Suprapubic skin (tissue), 3 donors: ENCODE measurements at regions not wholly inside any gene's neighbourhood (a gene's known extent, or its start where the extent isn't known, plus 50 kb on each side); places are given as distances from the start of the nearest gene placed in this dataset.

Experiments used
- EP300 ChIP-seq: sonication (generic); formaldehyde crosslinking; IDR thresholded peaks from one replicate; pipeline ENCODE4 v1.6.1; 2017; ENCODE audit warnings: antibody characterized with exemption
- POLR2A ChIP-seq, 2 donors: fragments of 450-650 bp; IDR thresholded peaks; one replicate each; pipeline ENCODE4 v1.6.1; 2017; ENCODE audit warnings: antibody characterized with exemption in 2 of 2, mild to moderate bottlenecking in 2 of 2, moderate library complexity in 2 of 2
- TF ChIP-seq, protein P1 (sequence below), 2 donors: fragments of 200-600 bp in 1 of 2; fragments of 450-650 bp in 1 of 2; sonication (generic) in 1 of 2; IDR thresholded peaks; one replicate each; pipeline ENCODE4 v1.5.1; 2016 to 2019; ENCODE audit warnings: antibody characterized with exemption in 2 of 2, mild to moderate bottlenecking in 1 of 2, moderate library complexity in 1 of 2

DNA sequence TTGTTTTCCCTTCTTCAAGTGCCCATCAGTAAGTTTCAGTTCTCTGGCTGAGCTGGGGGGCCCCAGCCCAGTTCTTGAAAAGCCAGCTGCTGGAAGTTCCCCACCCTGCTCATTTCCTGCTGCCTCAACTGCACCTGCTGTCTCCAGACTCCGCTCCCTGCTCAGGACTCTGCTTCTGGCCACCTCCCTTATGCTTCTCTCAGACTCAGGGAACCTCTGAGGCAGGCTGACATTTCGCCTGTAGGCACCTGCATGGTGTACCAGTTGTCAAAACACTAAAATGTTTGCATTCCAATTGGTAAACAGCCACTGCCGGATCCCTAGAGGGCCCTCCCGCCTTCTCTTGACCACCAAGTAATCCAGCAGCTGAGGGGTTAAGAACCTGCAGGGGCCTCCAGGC is 136.5 kb upstream of the VRK1 start:
- TF ChIP-seq, protein P1, sequence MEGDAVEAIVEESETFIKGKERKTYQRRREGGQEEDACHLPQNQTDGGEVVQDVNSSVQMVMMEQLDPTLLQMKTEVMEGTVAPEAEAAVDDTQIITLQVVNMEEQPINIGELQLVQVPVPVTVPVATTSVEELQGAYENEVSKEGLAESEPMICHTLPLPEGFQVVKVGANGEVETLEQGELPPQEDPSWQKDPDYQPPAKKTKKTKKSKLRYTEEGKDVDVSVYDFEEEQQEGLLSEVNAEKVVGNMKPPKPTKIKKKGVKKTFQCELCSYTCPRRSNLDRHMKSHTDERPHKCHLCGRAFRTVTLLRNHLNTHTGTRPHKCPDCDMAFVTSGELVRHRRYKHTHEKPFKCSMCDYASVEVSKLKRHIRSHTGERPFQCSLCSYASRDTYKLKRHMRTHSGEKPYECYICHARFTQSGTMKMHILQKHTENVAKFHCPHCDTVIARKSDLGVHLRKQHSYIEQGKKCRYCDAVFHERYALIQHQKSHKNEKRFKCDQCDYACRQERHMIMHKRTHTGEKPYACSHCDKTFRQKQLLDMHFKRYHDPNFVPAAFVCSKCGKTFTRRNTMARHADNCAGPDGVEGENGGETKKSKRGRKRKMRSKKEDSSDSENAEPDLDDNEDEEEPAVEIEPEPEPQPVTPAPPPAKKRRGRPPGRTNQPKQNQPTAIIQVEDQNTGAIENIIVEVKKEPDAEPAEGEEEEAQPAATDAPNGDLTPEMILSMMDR (IDR thresholded peaks at IDR 0.05): no peak
- TF ChIP-seq POLR2A (IDR thresholded peaks at IDR 0.05) (no peak), EP300 (no peak)
